Heart right ventricle (tissue), 16 donors: ENCODE measurements at regions not wholly inside any gene's neighbourhood (a gene's known extent, or its start where the extent isn't known, plus 50 kb on each side); places are given as distances from the start of the nearest gene placed in this dataset.
A peak's percentile ranks its signal among the peaks of the same experiment; 100 is the strongest.

ENCODE experiments used
- ATAC-seq, 8 donors: fragments of 200-7000 bp; cut with Tn5 transposase; one replicate each; pipeline ENCODE4 v1.9.1; 2020; ENCODE audit warnings: mild to moderate bottlenecking in 8 of 8, moderate library complexity in 8 of 8, moderate number of reproducible peaks in 1 of 8
- DNase-seq, 2 donors: peaks; one replicate each; pipeline ENCODE4 v3.0.0-alpha.2; 2020
- H3K27ac ChIP-seq, 10 donors: fragments of 200-600 bp; sonication (generic) in 2 of 10; one replicate each; pipeline versions ENCODE4 v1.5.0 to v1.8.0; 2020 to 2022; ENCODE audit warnings: mild to moderate bottlenecking in 3 of 10
- H3K27me3 ChIP-seq, 7 donors: fragments of 200-600 bp; one replicate each; pipeline ENCODE4 v1.8.0; 2021 to 2022; ENCODE audit warnings: mild to moderate bottlenecking in 2 of 7
- H3K36me3 ChIP-seq, 9 donors: fragments of 200-600 bp; sonication (generic) in 1 of 9; one replicate each; pipeline versions ENCODE4 v1.5.0 to v1.8.0; 2020 to 2022; ENCODE audit warnings: mild to moderate bottlenecking in 2 of 9
- H3K4me1 ChIP-seq, 9 donors: fragments of 200-600 bp; sonication (generic) in 1 of 9; one replicate each; pipeline versions ENCODE4 v1.5.0 to v1.8.0; 2020 to 2022; ENCODE audit warnings: mild to moderate bottlenecking in 4 of 9
- H3K4me3 ChIP-seq, 10 donors: fragments of 200-600 bp; sonication (generic) in 2 of 10; one replicate each; pipeline versions ENCODE4 v1.5.0 to v1.8.0; 2020 to 2022; ENCODE audit warnings: mild to moderate bottlenecking in 7 of 10, moderate library complexity in 2 of 10
- H3K9me3 ChIP-seq, 11 donors: fragments of 200-600 bp in 10 of 11; sonication (generic) in 2 of 11; one replicate each; pipeline versions ENCODE4 v1.5.0 to v1.8.0; 2013 to 2022; ENCODE audit warnings: mild to moderate bottlenecking in 2 of 11, control low read depth in 1 of 11, moderate library complexity in 1 of 11
- CTCF ChIP-seq, 9 donors: fragments of 200-600 bp; sonication (generic) in 2 of 9; IDR thresholded peaks; one replicate each; pipeline versions ENCODE4 v1.5.0 to v1.8.0; 2021 to 2022; ENCODE audit warnings: antibody characterized with exemption in 9 of 9, mild to moderate bottlenecking in 5 of 9, moderate library complexity in 1 of 9
- WGBS, 2 donors: extraction: QIAGEN DNeasy Blood & Tissue Kit; methylation state at CpG; one replicate each; pipeline ENCODE4 v1.1.7; 2013; ENCODE audit warnings: inconsistent platforms in 1 of 2; 5-methylcytosine and 5-hydroxymethylcytosine counted together
- intact Hi-C, 10 donors: fragments of 100-400 bp; cut with DNase I; formaldehyde crosslinking; loops; one replicate each; pipeline versions ENCODE4 v1.11.1 to v1.14.2; 2022
- donor health status: Arrhythmogenic right ventricular cardiomyopathy.
- donor health status: ischemic (EF 13 %, LVEDD 7.1; RV severe dilation, severe dysfunction).
- donor health status: healthy with polysubstance abuse.
- donor health status: DM: no; HTN: yes; CAD: no.
- donor health status: DM: no; HTN: no; CAD: no.
- donor health status: ischemic (EF 25% LVEDD 6.9; RV normal size, moderate dysfunction).
- donor health status: ischemic (EF 25% LVEDD 5.7; RV mildly dilated, moderate dysfunction).
- donor health status: healthy.
- donor health status: DM: yes; HTN: yes; CAD: no.
- donor health status: Ischemic cardiomyopathy.
- donor health status: ischemic (EF 35%, LVEDD 5.7; RV mildly dilated, moderate dysfunction).
- donor health status: nonischemic (EF 11% LVEDD 7.7; RV severe dilation, severe dysfunction).
- donor health status: DM: yes; HTN: yes; CAD: no.
- donor health status: PGD.
- donor health status: ischemic (EF 29% LVEDD 5.4; RV normal size, mild dysfunction).
- donor health status: nonischemic (EF 23%, LVEDD 6.1; RV moderate dilation, normal function).

DNA sequence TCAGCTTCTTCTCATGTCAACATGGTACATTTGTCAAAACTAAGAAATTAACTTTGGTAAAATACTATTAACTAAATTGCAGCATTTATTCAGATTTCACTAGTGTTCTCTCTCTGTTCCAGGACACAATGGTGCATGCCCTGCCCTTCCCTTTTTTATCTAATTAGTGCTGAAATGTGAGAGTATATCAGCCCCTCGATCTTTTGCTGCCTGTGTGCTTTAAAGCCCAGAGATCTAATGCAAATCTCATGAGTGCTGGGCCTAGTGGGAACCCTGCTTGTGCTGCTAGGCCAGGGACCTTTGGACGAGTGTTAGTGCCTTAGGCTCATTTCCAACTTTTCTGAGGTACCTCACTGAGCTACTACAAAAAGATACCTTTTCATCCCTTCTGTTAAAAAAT is 221.1 kb upstream of the EDNRB start:
- H3K36me3 ChIP-seq = no peaks in the 10 kb centered on the region
- ATAC-seq (no peak), DNase-seq (no peak)
- no peak overlapping the region for H3K4me3 ChIP-seq
- 35 to 42% methylated on average over 2 of the region's 2 CpGs for WGBS, 2 donors
- H3K4me1 ChIP-seq = peaks cover 0 to 6% (median 0%) of the 10 kb centered on the region in 9 donors
- H3K27ac ChIP-seq = no peak overlapping the region
- intact Hi-C loops = loop anchor here in 5 of 10 donors (5.0 kb wide), 3 partner anchors 433 to 843 kb away; no protein-coding TSS in a partner anchor
- peaks cover 0 to 14% (median 0%) of the 10 kb centered on the region in 7 donors for H3K27me3 ChIP-seq
- no peak for TF ChIP-seq CTCF (IDR thresholded peaks at IDR 0.05)
- no peaks in the 10 kb centered on the region for H3K9me3 ChIP-seq

- no peaks in the 10 kb centered on the region for H3K9me3 ChIP-seq
- intact Hi-C loops = loop anchor here in 5 of 10 donors (5.0 kb wide), 2 partner anchors 839 to 844 kb away; no protein-coding TSS in a partner anchor
- no peak overlapping the region for H3K4me3 ChIP-seq
- H3K4me1 ChIP-seq = peaks cover 0 to 6% (median 0%) of the 10 kb centered on the region in 9 donors
- no peak for TF ChIP-seq CTCF (IDR thresholded peaks at IDR 0.05)
- no peaks in the 10 kb centered on the region for H3K36me3 ChIP-seq
- H3K27ac ChIP-seq = no peak overlapping the region
- WGBS, 2 donors = 89 to 91% methylated on average over 2 of the region's 2 CpGs
- peaks cover 0 to 6% (median 0%) of the 10 kb centered on the region in 7 donors for H3K27me3 ChIP-seq
- DNase-seq (no peak), ATAC-seq (no peak)
Observed at GRCh38 chr13:78138756-78139155, 220.1 kb upstream of the EDNRB start.

DNA sequence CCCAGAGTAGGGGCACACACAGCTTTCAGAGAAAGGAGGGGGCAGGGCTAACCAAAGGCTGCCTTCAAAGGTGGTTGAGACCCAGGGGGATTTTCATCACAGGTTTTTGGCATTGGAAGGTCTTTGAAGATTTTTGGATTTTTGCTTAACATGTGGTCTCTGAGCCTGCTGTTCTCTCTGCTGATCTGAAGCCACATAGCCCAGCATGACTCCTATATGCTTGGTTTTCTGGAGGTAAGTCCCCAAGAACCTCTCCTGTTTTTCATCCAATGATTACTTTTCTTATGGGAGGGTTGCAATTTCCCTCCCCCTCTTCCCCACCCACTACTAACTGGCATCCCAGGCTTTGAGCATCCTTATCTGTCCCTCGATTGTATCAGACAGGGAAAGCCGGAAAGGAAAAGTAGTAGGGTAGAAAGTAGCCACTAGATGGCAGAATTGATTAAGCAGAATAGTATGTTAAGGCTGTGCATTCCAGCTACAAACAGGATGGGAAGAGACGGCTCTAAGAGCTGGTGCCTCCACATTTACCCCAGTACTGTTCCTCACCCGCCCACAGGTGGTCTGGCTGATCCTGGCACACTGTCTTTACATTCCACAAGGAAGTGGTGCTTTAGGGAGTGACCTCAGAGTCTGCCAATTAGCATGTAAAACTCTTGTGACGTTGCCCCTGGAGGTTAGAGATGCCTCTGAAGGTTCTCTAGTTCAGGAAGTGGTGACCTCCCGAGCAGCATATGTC is 218.9 kb upstream of the EDNRB start:
- Histone ChIP-seq H3K27me3 (peaks cover 0 to 3% (median 0%) of the 10 kb centered on the region in 7 donors), H3K36me3 (no peaks in the 10 kb centered on the region), H3K4me1 (peaks cover 0 to 6% (median 0%) of the 10 kb centered on the region in 9 donors), H3K9me3 (no peaks in the 10 kb centered on the region), H3K27ac (no peak overlapping the region), H3K4me3 (no peak overlapping the region)
- TF ChIP-seq CTCF (IDR thresholded peaks at IDR 0.05) = peak; percentile 46 to 79 (median 69)
- no peak for DNase-seq
- WGBS, 2 donors = 4 to 6% methylated on average over 6 of the region's 6 CpGs
- intact Hi-C loops = loop anchor here in 8 of 10 donors (1.0 to 5.0 kb wide), 4 partner anchors 840 to 845 kb away; no protein-coding TSS in a partner anchor
- ATAC-seq = peak; percentile 49 to 85 (median 72)

GRCh38 chr13:78136966-78137365 is 218.3 kb upstream of the EDNRB start:
- no peaks in the 10 kb centered on the region for H3K36me3 ChIP-seq
- DNase-seq (no peak), ATAC-seq (no peak)
- H3K27ac ChIP-seq = no peak overlapping the region
- WGBS, 2 donors = 57 to 65% methylated on average over 3 of the region's 3 CpGs
- intact Hi-C loops = loop anchor here in 8 of 10 donors (1.0 to 5.0 kb wide), 4 partner anchors 840 to 845 kb away; no protein-coding TSS in a partner anchor
- TF ChIP-seq CTCF (IDR thresholded peaks at IDR 0.05) = no peak
- peaks cover 0 to 6% (median 0%) of the 10 kb centered on the region in 9 donors for H3K4me1 ChIP-seq
- no peaks in the 10 kb centered on the region for H3K9me3 ChIP-seq
- H3K4me3 ChIP-seq = no peak overlapping the region
- H3K27me3 ChIP-seq = peaks cover 0 to 3% (median 0%) of the 10 kb centered on the region in 7 donors
